ENCODE measurements at regions not wholly inside any gene's neighbourhood (a gene's known extent, or its start where the extent isn't known, plus 50 kb on each side); places are given as distances from the start of the nearest gene placed in this dataset.

- no peak overlapping the region for H3K4me3 ChIP-seq (ENCODE audit: low read depth, low read length)
- no peak for DNase-seq (ENCODE audit: low read depth)
- no peak for TF ChIP-seq CTCF (IDR thresholded peaks at IDR 0.05; ENCODE audit: insufficient read depth, low read length)
Measured at GRCh38 chr10:125264757-125265578, 104.6 kb upstream of the CTBP2 start.

DNA sequence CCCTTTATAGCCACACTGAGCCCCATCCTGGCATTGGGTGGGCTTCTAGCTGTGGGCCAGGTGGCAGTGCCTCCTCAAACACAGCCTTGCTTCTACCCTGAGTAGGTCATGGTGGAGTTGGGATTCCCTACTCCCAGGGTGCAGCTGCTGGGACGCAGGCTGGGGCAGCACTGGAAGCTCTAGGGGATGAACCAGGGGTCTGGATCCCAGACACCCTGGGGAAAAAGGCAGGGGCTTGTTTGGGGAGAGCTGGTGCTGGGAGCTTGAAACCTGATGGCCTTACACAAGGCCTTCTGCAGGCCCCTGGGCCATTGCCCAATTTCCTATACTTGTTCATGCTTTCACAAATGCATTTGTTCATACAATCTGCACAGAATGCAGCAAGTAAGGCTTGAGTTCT, 103.7 kb upstream of the CTBP2 start:
- no peak overlapping the region for H3K4me3 ChIP-seq (ENCODE audit: low read depth, low read length)
- DNase-seq (ENCODE audit: low read depth): no peak
- no peak for TF ChIP-seq CTCF (IDR thresholded peaks at IDR 0.05; ENCODE audit: insufficient read depth, low read length)

GRCh38 chr10:125263551-125263950, 103.2 kb upstream of the CTBP2 start:
- TF ChIP-seq CTCF (IDR thresholded peaks at IDR 0.05; ENCODE audit: insufficient read depth, low read length): no peak
- H3K4me3 ChIP-seq (ENCODE audit: low read depth, low read length): no peak overlapping the region
- no peak for DNase-seq (ENCODE audit: low read depth)

DNA sequence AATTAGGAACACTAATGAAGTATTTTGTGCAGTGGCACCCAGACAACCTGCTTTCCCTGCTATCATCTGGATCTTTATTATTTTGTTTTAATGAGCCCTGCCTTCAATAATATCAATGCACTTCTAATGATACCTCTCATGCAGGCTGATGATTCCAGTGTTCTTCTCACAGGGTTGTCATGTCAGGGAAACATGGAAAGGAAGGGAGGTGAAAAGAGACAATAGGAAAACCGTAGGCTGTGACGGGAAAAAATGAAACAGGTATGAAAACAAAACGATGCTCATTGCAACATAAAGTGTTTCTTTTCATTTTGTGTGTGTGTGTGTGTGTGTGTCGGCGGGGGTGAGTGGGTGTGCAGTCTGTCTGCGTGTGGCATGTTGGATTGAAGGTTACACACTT, 102.6 kb upstream of the CTBP2 start:
- H3K4me3 ChIP-seq (ENCODE audit: low read depth, low read length): no peak overlapping the region
- no peak for DNase-seq (ENCODE audit: low read depth)
- TF ChIP-seq CTCF (IDR thresholded peaks at IDR 0.05; ENCODE audit: insufficient read depth, low read length): no peak

DNA sequence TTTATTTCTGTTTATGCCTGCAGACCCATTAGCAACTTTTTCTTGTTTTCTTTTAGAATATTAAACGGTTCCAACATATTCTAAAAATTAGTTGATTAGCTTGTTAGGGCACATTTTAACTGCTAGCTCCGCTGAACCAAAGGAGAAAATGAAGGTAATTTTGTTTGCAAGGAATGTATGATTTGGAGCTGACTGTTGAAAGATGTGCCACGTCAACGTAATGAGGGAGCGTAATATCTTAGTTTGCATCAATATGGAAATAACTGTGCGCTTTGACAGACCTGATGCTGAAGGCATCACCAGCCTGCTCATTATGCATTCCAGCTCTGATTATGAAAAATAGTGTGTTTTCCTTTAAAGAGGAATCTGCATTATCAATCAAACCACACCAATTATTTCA, 102.0 kb upstream of the CTBP2 start:
- TF ChIP-seq CTCF (IDR thresholded peaks at IDR 0.05; ENCODE audit: insufficient read depth, low read length): no peak
- no peak for DNase-seq (ENCODE audit: low read depth)
- no peak overlapping the region for H3K4me3 ChIP-seq (ENCODE audit: low read depth, low read length)

DNA sequence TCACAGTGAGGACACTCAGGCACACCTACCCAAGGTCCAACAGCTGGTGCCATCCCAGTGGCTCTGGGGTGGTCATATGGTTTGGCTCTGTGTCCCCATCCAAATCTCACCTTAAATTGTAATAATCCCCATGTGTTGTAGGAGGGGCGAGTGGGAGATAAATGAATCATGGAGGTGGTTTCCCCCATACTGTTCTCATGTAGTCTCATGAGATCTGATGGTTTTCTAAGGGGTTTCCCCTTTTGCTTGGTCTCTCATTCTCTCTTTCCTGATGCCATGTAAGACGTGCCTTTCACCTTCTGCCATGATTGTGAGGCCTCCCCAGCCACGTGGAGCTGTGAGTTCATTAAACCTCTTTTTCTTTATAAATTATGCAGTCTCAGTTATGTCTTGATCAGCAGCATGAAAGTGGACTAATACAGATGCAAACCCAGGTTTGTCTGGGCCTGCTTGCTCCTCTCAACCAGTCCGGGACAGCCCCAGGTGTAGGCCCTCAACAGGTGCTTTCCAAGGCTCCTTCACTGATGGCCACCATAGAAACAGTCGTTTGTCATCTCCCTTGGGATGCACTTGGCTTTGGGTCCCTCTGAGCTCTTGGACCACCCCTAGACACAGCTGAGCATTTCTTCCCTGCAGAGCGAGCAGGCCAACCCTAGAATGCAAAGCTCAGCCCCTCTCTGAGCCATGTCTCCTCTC, 101.3 kb upstream of the CTBP2 start:
- no peak for DNase-seq (ENCODE audit: low read depth)
- no peak for TF ChIP-seq CTCF (IDR thresholded peaks at IDR 0.05; ENCODE audit: insufficient read depth, low read length)

More for the DNA sequence above, 101.3 kb upstream of the CTBP2 start:
- no peak overlapping the region for H3K4me3 ChIP-seq (ENCODE audit: low read depth, low read length)

Data from fibroblast of the aortic adventitia (primary cell).